ENCODE measurements at regions not wholly inside any gene's neighbourhood (a gene's known extent, or its start where the extent isn't known, plus 50 kb on each side); places are given as distances from the start of the nearest gene placed in this dataset.

DNA sequence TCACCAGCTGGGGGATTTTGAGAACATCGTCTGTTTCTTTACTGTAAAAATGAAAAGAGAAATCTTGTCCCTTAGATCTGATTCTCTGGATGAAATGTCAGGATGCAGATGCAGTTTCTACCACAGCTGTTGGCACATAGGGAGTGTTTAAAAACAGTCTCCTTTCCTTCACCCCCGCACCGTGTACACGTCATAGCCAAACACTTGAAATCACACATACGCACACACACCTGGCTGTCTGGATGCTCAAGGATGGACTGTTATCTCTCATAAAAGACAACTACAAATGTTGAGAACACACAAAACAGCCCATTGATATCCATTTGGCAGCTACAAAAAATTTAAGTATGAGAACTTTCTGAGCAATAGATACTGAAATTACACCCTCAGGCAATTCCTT, 275.8 kb upstream of the CLNK start:
- intact Hi-C loops (cut with DNase I; ENCODE audit: low total_unique reads), result no loop called here
- WGBS, 2 donors, result 60 to 65% methylated on average over 5 of the region's 5 CpGs
- TF ChIP-seq POLR2A (IDR thresholded peaks at IDR 0.05) (no peak), CTCF (IDR thresholded peaks at IDR 0.05) (no peak)
- H3K4me3 ChIP-seq (ENCODE audit: low read depth, poor library complexity, severe bottlenecking), result no peak overlapping the region
- no peak for DNase-seq (ENCODE audit: low spot score in 2 of 2)

DNA sequence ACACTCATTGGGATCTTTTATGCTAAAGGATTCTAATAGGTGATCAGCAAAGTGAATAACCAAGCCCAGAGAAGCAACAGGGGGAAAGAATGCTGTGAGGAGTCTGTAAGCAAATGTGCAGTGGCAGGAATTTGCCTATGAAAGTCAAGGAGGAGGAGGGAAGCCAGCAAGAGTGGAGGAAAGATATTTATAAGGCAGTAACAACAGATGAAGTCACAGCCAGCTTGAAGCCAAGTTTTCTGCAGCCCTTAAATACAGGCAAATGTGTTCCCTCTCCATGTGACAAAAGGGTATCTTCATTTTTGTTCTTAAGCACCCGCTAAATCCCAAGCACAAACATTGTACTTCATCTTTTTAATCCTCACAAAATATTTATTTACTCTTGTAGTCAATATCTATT, 275.0 kb upstream of the CLNK start:
- DNase-seq (ENCODE audit: low spot score in 2 of 2), result no peak
- 61 to 70% methylated on average over 1 of the region's 1 CpG for WGBS, 2 donors

DNA sequence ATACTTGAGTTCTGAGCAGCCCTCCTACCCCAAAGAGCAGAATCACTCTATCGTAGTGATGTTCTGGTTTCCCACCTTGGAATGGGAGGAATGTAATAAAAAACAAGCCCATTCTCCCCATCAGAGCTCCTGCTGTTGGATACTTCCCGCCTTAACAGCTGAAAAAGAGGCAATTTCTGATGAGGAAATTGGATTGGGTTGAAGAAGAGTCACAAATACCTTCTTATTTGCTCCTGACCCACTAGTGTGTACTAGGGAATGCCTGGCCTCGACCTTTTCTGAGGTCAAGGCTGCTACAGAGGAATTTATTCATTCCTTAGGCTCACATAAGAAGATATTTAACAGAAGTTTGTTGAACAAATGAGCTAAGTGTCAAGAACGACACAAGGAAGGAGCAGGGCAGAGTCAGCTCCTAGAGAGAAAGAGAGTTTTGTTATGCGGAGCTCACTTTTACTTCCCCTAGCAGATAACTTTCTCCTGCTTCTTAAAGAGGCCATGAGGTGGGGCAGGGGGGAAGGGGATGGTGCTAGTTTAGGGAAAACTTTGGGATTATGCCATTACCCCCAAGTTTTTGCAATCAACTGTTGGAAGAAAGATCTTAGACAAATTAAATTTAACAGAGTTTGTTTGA, 273.8 kb upstream of the CLNK start:
- TF ChIP-seq POLR2A (IDR thresholded peaks at IDR 0.05) (no peak), CTCF (IDR thresholded peaks at IDR 0.05) (no peak)
- no peak overlapping the region for H3K4me3 ChIP-seq (ENCODE audit: low read depth, poor library complexity, severe bottlenecking)
- 76 to 80% methylated on average over 5 of the region's 5 CpGs for WGBS, 2 donors
- no peak for DNase-seq (ENCODE audit: low spot score in 2 of 2)
- intact Hi-C loops (cut with DNase I; ENCODE audit: low total_unique reads), result no loop called here

More for the DNA sequence above, 275.0 kb upstream of the CLNK start:
- intact Hi-C loops (cut with DNase I; ENCODE audit: low total_unique reads), result no loop called here
- H3K4me3 ChIP-seq (ENCODE audit: low read depth, poor library complexity, severe bottlenecking), result no peak overlapping the region
- TF ChIP-seq POLR2A (IDR thresholded peaks at IDR 0.05) (no peak), CTCF (IDR thresholded peaks at IDR 0.05) (no peak)

DNA sequence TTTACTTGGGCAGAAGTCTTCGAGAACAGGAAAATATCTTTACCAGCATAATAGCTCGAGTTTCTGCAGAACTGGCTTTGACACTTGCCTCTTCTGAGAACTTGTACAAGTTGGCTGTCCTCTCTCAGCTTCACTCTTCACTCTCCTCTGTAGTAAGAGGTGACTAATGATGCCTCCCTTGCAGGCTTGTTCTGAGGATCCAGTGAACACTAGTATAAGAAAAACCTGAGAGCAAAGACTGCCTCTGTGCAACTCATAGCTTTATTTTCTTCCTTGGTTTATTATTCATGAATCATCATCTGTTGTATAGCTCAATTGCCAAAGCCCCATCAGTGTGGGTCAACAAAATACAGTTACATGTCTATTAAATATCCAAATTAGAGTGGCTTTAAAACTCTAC, 266.7 kb upstream of the CLNK start:
- 73 to 79% methylated on average over 2 of the region's 2 CpGs for WGBS, 2 donors

GRCh38 chr4:10949039-10949733, 264.6 kb upstream of the CLNK start:
- 87 to 88% methylated on average over 6 of the region's 6 CpGs for WGBS, 2 donors
- no peak for DNase-seq (ENCODE audit: low spot score in 2 of 2)
- no peak overlapping the region for H3K4me3 ChIP-seq (ENCODE audit: low read depth, poor library complexity, severe bottlenecking)
- TF ChIP-seq POLR2A (IDR thresholded peaks at IDR 0.05) (no peak), CTCF (IDR thresholded peaks at IDR 0.05) (no peak)
- intact Hi-C loops (cut with DNase I; ENCODE audit: low total_unique reads), result no loop called here

More for the DNA sequence above, 266.7 kb upstream of the CLNK start:
- no peak for DNase-seq (ENCODE audit: low spot score in 2 of 2)
- intact Hi-C loops (cut with DNase I; ENCODE audit: low total_unique reads), result no loop called here
- TF ChIP-seq POLR2A (IDR thresholded peaks at IDR 0.05) (no peak), CTCF (IDR thresholded peaks at IDR 0.05) (no peak)
- H3K4me3 ChIP-seq (ENCODE audit: low read depth, poor library complexity, severe bottlenecking), result no peak overlapping the region
